Naive thymus-derived CD8-positive, alpha-beta T cell (primary cell): ENCODE measurements at regions not wholly inside any gene's neighbourhood (a gene's known extent, or its start where the extent isn't known, plus 50 kb on each side); places are given as distances from the start of the nearest gene placed in this dataset.

Experiments used
- ATAC-seq, 2 donors: fragments of 150-1000 bp; cut with Tn5 transposase in 1 of 2; sonication (Bioruptor Pico), chemical (Tn5 transposase) in 1 of 2; 1 replicate in 1 of 2; 2 replicates in 1 of 2; pipeline ENCODE4 v1.10.0; 2021; ENCODE audit warnings: mild to moderate bottlenecking in 2 of 2, moderate library complexity in 2 of 2
- POLR2A ChIA-PET: fragments of 350-600 bp; sonication (Branson Sonifier 250); formaldehyde crosslinking; loops from one replicate; lab custom pipeline; 2021; ENCODE audit warnings: antibody characterized with exemption; lab: Charles Lee
- DNase-seq, 10 donors: peaks; one replicate each; pipeline versions ENCODE4 v3.0.0 to v3.0.0-alpha.2; 2020 to 2022
- H3K27ac Mint-ChIP-seq, 10 donors: one replicate each; pipeline ENCODE4 v1.8.0; 2020 to 2022; ENCODE audit warnings: mild to moderate bottlenecking in 10 of 10, mixed read lengths in 10 of 10, moderate library complexity in 4 of 10, inconsistent platforms in 1 of 10
- H3K27me3 Mint-ChIP-seq, 5 donors: one replicate each; pipeline ENCODE4 v1.8.0; 2021 to 2022; ENCODE audit warnings: mixed read lengths in 5 of 5
- H3K36me3 Mint-ChIP-seq, 3 donors: one replicate each; pipeline ENCODE4 v1.8.0; 2020 to 2022; ENCODE audit warnings: mixed read lengths in 3 of 3, mild to moderate bottlenecking in 2 of 3, inconsistent platforms in 1 of 3
- H3K4me1 Mint-ChIP-seq, 4 donors: one replicate each; pipeline ENCODE4 v1.8.0; 2021 to 2022; ENCODE audit warnings: mixed read lengths in 4 of 4
- H3K4me3 Mint-ChIP-seq, 10 donors: one replicate each; pipeline ENCODE4 v1.8.0; 2020 to 2022; ENCODE audit warnings: mild to moderate bottlenecking in 10 of 10, mixed read lengths in 10 of 10, moderate library complexity in 6 of 10, inconsistent platforms in 1 of 10
- H3K9me3 Mint-ChIP-seq, 9 donors: one replicate each; pipeline ENCODE4 v1.8.0; 2020 to 2022; ENCODE audit warnings: mixed read lengths in 9 of 9, mild to moderate bottlenecking in 3 of 9, inconsistent platforms in 1 of 9, moderate library complexity in 1 of 9

GRCh38 chr11:30089921-30090320 is 73.1 kb upstream of the KCNA4 start:
- Mint-ChIP-seq H3K27ac (no peak overlapping the region), H3K36me3 (no peaks in the 10 kb centered on the region), H3K4me1 (no peaks in the 10 kb centered on the region), H3K9me3 (peaks cover 0 to 20% (median 2%) of the 10 kb centered on the region in 9 donors), H3K4me3 (no peak overlapping the region), H3K27me3 (peaks cover 0 to 2% (median 0%) of the 10 kb centered on the region in 5 donors)
- POLR2A ChIA-PET, result no interaction called here
- DNase-seq (no peak), ATAC-seq (no peak)

- no peak for DNase-seq
- Mint-ChIP-seq H3K27me3 (peaks cover 0 to 4% (median 0%) of the 10 kb centered on the region in 5 donors), H3K4me3 (no peak overlapping the region), H3K36me3 (no peaks in the 10 kb centered on the region), H3K9me3 (peaks cover 0 to 20% (median 2%) of the 10 kb centered on the region in 9 donors), H3K4me1 (no peaks in the 10 kb centered on the region), H3K27ac (no peak overlapping the region)
- no peak for ATAC-seq
- POLR2A ChIA-PET, result no interaction called here
Observed at GRCh38 chr11:30091246-30091645, 74.4 kb upstream of the KCNA4 start.

GRCh38 chr11:30091737-30092136 is 74.9 kb upstream of the KCNA4 start:
- Mint-ChIP-seq H3K4me1 (no peaks in the 10 kb centered on the region), H3K9me3 (peaks cover 0 to 20% (median 2%) of the 10 kb centered on the region in 9 donors), H3K27ac (no peak overlapping the region), H3K36me3 (no peaks in the 10 kb centered on the region), H3K4me3 (no peak overlapping the region), H3K27me3 (peaks cover 0 to 4% (median 0%) of the 10 kb centered on the region in 5 donors)
- ATAC-seq (no peak), DNase-seq (no peak)
- POLR2A ChIA-PET, result no interaction called here

GRCh38 chr11:30092518-30092917 is 75.7 kb upstream of the KCNA4 start:
- Mint-ChIP-seq H3K27ac (no peak overlapping the region), H3K4me3 (no peak overlapping the region), H3K27me3 (peaks cover 0 to 7% (median 1%) of the 10 kb centered on the region in 5 donors), H3K4me1 (no peaks in the 10 kb centered on the region), H3K9me3 (peaks cover 0 to 20% (median 3%) of the 10 kb centered on the region in 9 donors), H3K36me3 (no peaks in the 10 kb centered on the region)
- no peak for ATAC-seq
- no peak for DNase-seq
- POLR2A ChIA-PET, result no interaction called here

- no peak for ATAC-seq
- no peaks in the 10 kb centered on the region for H3K4me1 Mint-ChIP-seq
- DNase-seq, result no peak
- H3K4me3 Mint-ChIP-seq, result no peak overlapping the region
- H3K9me3 Mint-ChIP-seq, result peaks cover 0 to 33% (median 13%) of the 10 kb centered on the region in 9 donors
- POLR2A ChIA-PET, result no interaction called here
- H3K27ac Mint-ChIP-seq, result no peak overlapping the region
- H3K36me3 Mint-ChIP-seq, result peaks cover 0 to 23% (median 0%) of the 10 kb centered on the region in 3 donors
- H3K27me3 Mint-ChIP-seq, result peaks cover 4 to 37% (median 13%) of the 10 kb centered on the region in 5 donors
Observed at GRCh38 chr11:30100495-30100894, 83.7 kb upstream of the KCNA4 start.

GRCh38 chr11:30106222-30107181 is 89.7 kb upstream of the KCNA4 start:
- POLR2A ChIA-PET, result no interaction called here
- Mint-ChIP-seq H3K36me3 (no peaks in the 10 kb centered on the region), H3K27me3 (peaks cover 0 to 13% (median 3%) of the 10 kb centered on the region in 5 donors), H3K9me3 (peaks cover 0 to 7% (median 2%) of the 10 kb centered on the region in 9 donors), H3K27ac (no peak overlapping the region), H3K4me1 (no peaks in the 10 kb centered on the region), H3K4me3 (no peak overlapping the region)
- DNase-seq, result no peak
- no peak for ATAC-seq

GRCh38 chr11:30107899-30108298 is 91.1 kb upstream of the KCNA4 start:
- ATAC-seq, result no peak
- POLR2A ChIA-PET, result no interaction called here
- peaks cover 0 to 17% (median 3%) of the 10 kb centered on the region in 5 donors for H3K27me3 Mint-ChIP-seq
- peaks cover 0 to 7% (median 0%) of the 10 kb centered on the region in 9 donors for H3K9me3 Mint-ChIP-seq
- no peak overlapping the region for H3K27ac Mint-ChIP-seq
- no peak for DNase-seq
- H3K4me3 Mint-ChIP-seq, result no peak overlapping the region
- no peaks in the 10 kb centered on the region for H3K36me3 Mint-ChIP-seq
- no peaks in the 10 kb centered on the region for H3K4me1 Mint-ChIP-seq

GRCh38 chr11:30109774-30110173 is 92.9 kb upstream of the KCNA4 start:
- no peaks in the 10 kb centered on the region for H3K36me3 Mint-ChIP-seq

GRCh38 chr11:30110691-30111090 is 93.9 kb upstream of the KCNA4 start:
- no peak overlapping the region for H3K4me3 Mint-ChIP-seq
- POLR2A ChIA-PET, result no interaction called here
- no peak for ATAC-seq

More at GRCh38 chr11:30109774-30110173, 92.9 kb upstream of the KCNA4 start:
- no peak overlapping the region for H3K4me3 Mint-ChIP-seq
- H3K4me1 Mint-ChIP-seq, result no peaks in the 10 kb centered on the region
- DNase-seq, result no peak
- peaks cover 0 to 16% (median 3%) of the 10 kb centered on the region in 5 donors for H3K27me3 Mint-ChIP-seq
- POLR2A ChIA-PET, result no interaction called here
- peaks cover 0 to 4% (median 0%) of the 10 kb centered on the region in 9 donors for H3K9me3 Mint-ChIP-seq
- no peak overlapping the region for H3K27ac Mint-ChIP-seq
- no peak for ATAC-seq

GRCh38 chr11:30111786-30112185 is 95.0 kb upstream of the KCNA4 start:
- Mint-ChIP-seq H3K27me3 (peaks cover 0 to 3% (median 0%) of the 10 kb centered on the region in 5 donors), H3K36me3 (no peaks in the 10 kb centered on the region), H3K4me3 (no peak overlapping the region), H3K9me3 (peaks cover 0 to 1% (median 0%) of the 10 kb centered on the region in 9 donors), H3K4me1 (no peaks in the 10 kb centered on the region), H3K27ac (no peak overlapping the region)
- no peak for ATAC-seq
- DNase-seq, result no peak
- POLR2A ChIA-PET, result no interaction called here

More at GRCh38 chr11:30110691-30111090, 93.9 kb upstream of the KCNA4 start:
- Mint-ChIP-seq H3K9me3 (peaks cover 0 to 1% (median 0%) of the 10 kb centered on the region in 9 donors), H3K36me3 (no peaks in the 10 kb centered on the region), H3K27me3 (peaks cover 0 to 7% (median 0%) of the 10 kb centered on the region in 5 donors), H3K27ac (no peak overlapping the region), H3K4me1 (no peaks in the 10 kb centered on the region)
- no peak for DNase-seq

GRCh38 chr11:30113326-30113898 is 96.6 kb upstream of the KCNA4 start:
- DNase-seq (no peak), ATAC-seq (no peak)
- Mint-ChIP-seq H3K27me3 (peaks cover 0 to 8% (median 1%) of the 10 kb centered on the region in 5 donors), H3K4me1 (no peaks in the 10 kb centered on the region), H3K4me3 (no peak overlapping the region), H3K36me3 (no peaks in the 10 kb centered on the region), H3K9me3 (peaks cover 0 to 1% (median 0%) of the 10 kb centered on the region in 9 donors), H3K27ac (no peak overlapping the region)
- POLR2A ChIA-PET, result no interaction called here

GRCh38 chr11:30116512-30116911 is 99.7 kb upstream of the KCNA4 start:
- no peak overlapping the region for H3K27ac Mint-ChIP-seq
- H3K36me3 Mint-ChIP-seq, result no peaks in the 10 kb centered on the region
- peaks cover 0 to 8% (median 5%) of the 10 kb centered on the region in 5 donors for H3K27me3 Mint-ChIP-seq
- H3K4me1 Mint-ChIP-seq, result no peaks in the 10 kb centered on the region
- POLR2A ChIA-PET, result no interaction called here
- no peak for DNase-seq
- H3K9me3 Mint-ChIP-seq, result peaks cover 0 to 1% (median 0%) of the 10 kb centered on the region in 9 donors
- no peak for ATAC-seq
- no peak overlapping the region for H3K4me3 Mint-ChIP-seq

- no peaks in the 10 kb centered on the region for H3K4me1 Mint-ChIP-seq
- no peak overlapping the region for H3K27ac Mint-ChIP-seq
- H3K36me3 Mint-ChIP-seq, result no peaks in the 10 kb centered on the region
- H3K9me3 Mint-ChIP-seq, result no peaks in the 10 kb centered on the region
- no peak for DNase-seq
- H3K4me3 Mint-ChIP-seq, result no peak overlapping the region
- ATAC-seq, result no peak
- peaks cover 0 to 8% (median 5%) of the 10 kb centered on the region in 5 donors for H3K27me3 Mint-ChIP-seq
- POLR2A ChIA-PET, result no interaction called here
Observed at GRCh38 chr11:30120045-30120589, 103.3 kb upstream of the KCNA4 start.
